ENCODE measurements at regions not wholly inside any gene's neighbourhood (a gene's known extent, or its start where the extent isn't known, plus 50 kb on each side); places are given as distances from the start of the nearest gene placed in this dataset.

GRCh38 chr1:185368913-185369491 is 52.0 kb upstream of the IVNS1ABP start:
- intact Hi-C loops (cut with micrococcal nuclease): no loop called here
- H3K4me1 ChIP-seq (ENCODE audit: control insufficient read depth, extremely low read depth, insufficient read depth, low read length): peaks cover 43% of the 10 kb centered on the region
- H3K9ac ChIP-seq (replicated peaks; ENCODE audit: extremely low read depth, insufficient read depth, low read length): no peak overlapping the region
- H3K4me3 ChIP-seq (replicated peaks in 1 of 3; ENCODE audit: insufficient read depth in 1 of 3, low read depth in 1 of 3, low read length in 3 of 3): no peak overlapping the region
- BruUV-seq (replicated peaks): no TSS peak
- H3K4me2 ChIP-seq (ENCODE audit: insufficient read depth, low read length): no peak overlapping the region
- H2AFZ ChIP-seq (ENCODE audit: low read depth, low read length): no peak overlapping the region
- no peaks in the 10 kb centered on the region for H3K79me2 ChIP-seq (ENCODE audit: control insufficient read depth, insufficient read depth, low read length)
- ChIA-PET CTCF (no interaction called here), POLR2A (no interaction called here)
- H3K36me3 ChIP-seq (ENCODE audit: control insufficient read depth in 2 of 2, extremely low read depth in 1 of 2, insufficient read depth in 2 of 2, low read length in 2 of 2): no peaks in the 10 kb centered on the region
- dilution Hi-C loops (cut with MboI; ENCODE audit: extremely low pct_ligation_motif_present, low sequenced_read_pairs): no loop called here
- no peak for DNase-seq (ENCODE audit: low read depth, low spot score)
- no peaks in the 10 kb centered on the region for H3K9me3 ChIP-seq (replicated peaks; ENCODE audit: control insufficient read depth, insufficient read depth, low read length)
- H3K27ac ChIP-seq (ENCODE audit: insufficient read depth, low read depth, low read length): no peak overlapping the region
- H4K20me1 ChIP-seq (replicated peaks; ENCODE audit: control insufficient read depth, extremely low read depth, insufficient read depth, low read length): no peaks in the 10 kb centered on the region
- H3K9me1 ChIP-seq (replicated peaks; ENCODE audit: control insufficient read depth, extremely low read depth, insufficient read depth, low read length): no peaks in the 10 kb centered on the region
- FAIRE-seq: no peak
- H3K27me3 ChIP-seq (ENCODE audit: control insufficient read depth in 2 of 2, insufficient read depth in 2 of 2, low read length in 2 of 2): no peaks in the 10 kb centered on the region
- TF ChIP-seq FOS (IDR thresholded peaks at IDR 0.05; ENCODE audit: borderline replicate concordance, insufficient read depth, low read length) (no peak), JUN (IDR thresholded peaks at IDR 0.05; ENCODE audit: borderline replicate concordance, insufficient read depth, insufficient read length, low read depth) (no peak), EZH2 (IDR thresholded peaks at IDR 0.05; ENCODE audit: borderline replicate concordance, low read depth, low read length, severe bottlenecking) (no peak), MAX (IDR thresholded peaks at IDR 0.05; ENCODE audit: insufficient read depth, insufficient read length) (no peak), POLR2AphosphoS5 (IDR thresholded peaks at IDR 0.05; ENCODE audit: insufficient read depth, low read depth, low read length) (no peak), POLR2A (IDR thresholded peaks at IDR 0.05; ENCODE audit: low read depth, low read length) (no peak), CTCF (IDR thresholded peaks at IDR 0.05; ENCODE audit: extremely low read depth in 1 of 2, insufficient read depth in 1 of 2, low read depth in 1 of 2, low read length in 2 of 2) (no peak), GATA2 (IDR thresholded peaks at IDR 0.05; ENCODE audit: insufficient read depth, insufficient read length, low read depth, low read length) (no peak), MYC (IDR thresholded peaks at IDR 0.05; ENCODE audit: low read depth, low read length) (no peak)

Data from endothelial cell of umbilical vein (primary cell).